ENCODE measurements at regions not wholly inside any gene's neighbourhood (a gene's known extent, or its start where the extent isn't known, plus 50 kb on each side); places are given as distances from the start of the nearest gene placed in this dataset.
"Not testable (repeated sequence)": the region's sequence is repeated elsewhere in the genome, so short reads cannot be mapped to it uniquely, and the experiment has no call there.

GRCh38 chr12:61996717-61997116 lies 263.5 kb upstream of the USP15 start:
- DNase-seq: no peak

GRCh38 chr12:61998791-61999190 lies 261.4 kb upstream of the USP15 start:
- DNase-seq: no peak

- DNase-seq: no peak
These were observed 260.9 kb upstream of the USP15 start for GRCh38 chr12:61999311-61999710.

- DNase-seq: no peak
These were observed 258.8 kb upstream of the USP15 start for GRCh38 chr12:62001424-62001823.

- DNase-seq: no peak
These were observed 257.0 kb upstream of the USP15 start for GRCh38 chr12:62003226-62003625.

GRCh38 chr12:62003701-62004100 lies 256.5 kb upstream of the USP15 start:
- DNase-seq: no peak

- no peak for DNase-seq
These were observed 254.6 kb upstream of the USP15 start for GRCh38 chr12:62005615-62006014.

GRCh38 chr12:62006076-62006732 lies 254.0 kb upstream of the USP15 start:
- DNase-seq: peak; percentile 12

- DNase-seq: no peak
These were observed 251.5 kb upstream of the USP15 start for GRCh38 chr12:62008703-62009102.

GRCh38 chr12:62009445-62009844 lies 250.8 kb upstream of the USP15 start:
- DNase-seq: no peak

GRCh38 chr12:62010331-62010906 lies 249.8 kb upstream of the USP15 start:
- DNase-seq: not testable (repeated sequence)

- DNase-seq: not testable (repeated sequence)
These were observed 249.2 kb upstream of the USP15 start for GRCh38 chr12:62010973-62011372.

GRCh38 chr12:62014330-62014729 lies 245.9 kb upstream of the USP15 start:
- DNase-seq: no peak

- no peak for DNase-seq
These were observed 244.2 kb upstream of the USP15 start for GRCh38 chr12:62016021-62016420.

- DNase-seq: no peak
These were observed 238.4 kb upstream of the USP15 start for GRCh38 chr12:62021808-62022207.

GRCh38 chr12:62028536-62028935 lies 231.7 kb upstream of the USP15 start:
- no peak for DNase-seq

- DNase-seq: no peak
These were observed 227.3 kb upstream of the USP15 start for GRCh38 chr12:62032870-62033269.

GRCh38 chr12:62044450-62045135 lies 215.6 kb upstream of the USP15 start:
- DNase-seq: no peak

GRCh38 chr12:62045211-62045610 lies 215.0 kb upstream of the USP15 start:
- DNase-seq: no peak

GRCh38 chr12:62050785-62051184 lies 209.4 kb upstream of the USP15 start:
- no peak for DNase-seq

GRCh38 chr12:62069976-62070375 lies 190.2 kb upstream of the USP15 start:
- no peak for DNase-seq

GRCh38 chr12:62073236-62073635 lies 187.0 kb upstream of the USP15 start:
- DNase-seq: not testable (repeated sequence)

GRCh38 chr12:62075870-62076269 lies 184.3 kb upstream of the USP15 start:
- DNase-seq: no peak

- DNase-seq: no peak
These were observed 182.2 kb upstream of the USP15 start for GRCh38 chr12:62078020-62078419.
